ENCODE measurements at regions not wholly inside any gene's neighbourhood (a gene's known extent, or its start where the extent isn't known, plus 50 kb on each side); places are given as distances from the start of the nearest gene placed in this dataset.
A peak's percentile ranks its signal among the peaks of the same experiment; 100 is the strongest.

GRCh38 chr14:71693381-71693780 is 238.8 kb upstream of the RGS6 start:
- no peak for DNase-seq

DNA sequence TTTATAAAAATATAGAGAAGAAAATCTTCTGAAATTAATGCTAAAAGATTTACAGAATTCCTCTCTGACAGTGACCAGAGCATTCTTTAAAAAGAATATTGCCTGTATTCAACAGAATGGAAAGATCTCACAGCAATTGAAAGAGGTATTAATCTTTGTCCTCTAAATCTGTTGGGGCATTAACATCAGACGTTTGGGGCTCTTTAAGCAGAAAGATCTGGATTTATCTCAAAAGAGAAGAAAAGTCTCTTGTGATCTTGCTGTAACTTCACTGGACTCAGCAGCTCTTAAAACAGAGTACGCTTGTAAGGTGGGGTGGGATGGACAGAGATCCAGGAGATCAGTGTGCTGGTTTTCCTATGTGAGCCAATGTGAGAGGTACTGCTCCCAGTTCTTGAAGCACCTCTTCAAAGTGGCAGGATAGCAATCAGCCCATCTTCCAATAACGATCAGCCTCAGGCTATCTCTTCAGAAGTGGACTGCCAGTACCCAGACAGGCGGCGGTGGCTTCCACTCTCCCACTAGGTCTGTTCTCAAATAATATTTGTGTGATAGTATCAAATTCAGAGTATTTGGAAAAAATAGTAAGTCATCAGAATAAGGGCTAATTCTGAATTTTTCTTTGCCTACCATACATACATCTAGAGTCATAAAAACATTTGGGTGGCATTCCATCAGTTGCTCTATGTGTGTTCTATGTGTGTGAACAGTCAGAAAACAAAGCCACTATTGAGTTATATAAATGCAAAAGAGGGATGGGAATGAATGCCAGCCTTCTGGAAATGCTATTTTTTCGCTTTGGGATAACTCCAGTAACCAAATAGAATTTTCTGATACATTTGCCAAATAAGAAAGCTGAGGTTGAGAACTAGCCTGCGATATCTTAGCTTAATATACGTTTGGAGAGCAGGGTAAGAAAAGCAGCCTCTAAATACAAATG is 237.4 kb upstream of the RGS6 start:
- no peak for DNase-seq

- DNase-seq, result no peak
Observed at GRCh38 chr14:71695611-71696350, 236.4 kb upstream of the RGS6 start.

DNA sequence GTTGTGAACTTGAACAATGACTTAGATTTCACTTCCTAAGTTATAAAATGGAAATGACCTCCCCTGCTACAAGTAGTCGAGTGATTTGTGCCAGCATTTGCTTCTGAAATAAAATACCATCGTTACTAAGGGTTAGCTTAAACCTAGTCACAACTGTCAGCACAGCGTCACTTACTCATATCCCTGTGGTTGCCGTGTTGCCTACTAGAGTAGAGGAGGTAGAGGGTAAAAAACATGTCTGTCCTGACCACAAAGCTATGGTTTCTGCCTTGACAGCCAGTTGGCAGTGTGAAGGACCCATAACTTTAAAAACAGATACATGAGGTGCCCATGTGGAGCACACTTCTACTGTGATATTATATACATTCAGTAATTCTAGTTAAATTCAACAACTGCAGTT is 234.2 kb upstream of the RGS6 start:
- DNase-seq, result no peak

DNA sequence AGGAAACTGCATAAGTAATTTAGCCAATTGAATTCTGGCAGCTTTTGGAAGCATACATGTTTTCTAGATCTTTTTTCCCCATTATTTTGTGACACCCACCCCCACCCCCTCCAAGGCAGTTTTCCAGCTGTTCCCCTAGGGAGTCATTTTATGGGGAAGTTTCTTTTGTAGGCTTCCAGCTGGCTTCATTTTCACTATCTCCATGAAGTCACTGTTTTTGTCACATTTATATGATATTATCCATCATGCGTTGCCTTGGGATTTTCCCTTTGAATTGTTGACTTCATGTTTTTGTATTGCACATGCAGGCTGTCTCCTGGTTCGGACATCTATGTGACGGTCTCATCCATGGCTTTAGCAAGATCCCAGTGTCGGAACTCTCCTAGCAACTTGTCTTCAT is 233.6 kb upstream of the RGS6 start:
- DNase-seq, result no peak

- no peak for DNase-seq
Observed at GRCh38 chr14:71701990-71702389, 230.2 kb upstream of the RGS6 start.

- no peak for DNase-seq
Observed at GRCh38 chr14:71702786-71703185, 229.4 kb upstream of the RGS6 start.

DNA sequence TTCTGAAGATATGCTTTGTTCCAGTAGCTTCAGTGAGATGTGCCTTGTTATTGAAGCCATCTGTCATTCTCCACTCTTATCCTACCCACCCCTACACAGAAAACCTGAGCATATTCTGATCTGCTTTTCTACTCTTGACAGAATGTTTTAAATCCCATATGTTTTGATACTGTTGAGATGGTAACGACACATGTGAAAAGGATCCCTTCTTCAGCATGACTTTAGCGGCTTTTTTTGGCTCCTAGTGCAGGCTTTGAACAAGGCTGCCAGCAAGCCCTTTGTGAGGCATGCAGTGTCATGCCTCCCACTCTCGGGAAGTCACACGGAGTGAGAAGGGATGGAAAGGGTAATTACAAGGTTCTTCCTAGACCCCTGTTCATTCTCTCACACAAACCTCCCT is 228.8 kb upstream of the RGS6 start:
- DNase-seq, result peak; percentile 47

DNA sequence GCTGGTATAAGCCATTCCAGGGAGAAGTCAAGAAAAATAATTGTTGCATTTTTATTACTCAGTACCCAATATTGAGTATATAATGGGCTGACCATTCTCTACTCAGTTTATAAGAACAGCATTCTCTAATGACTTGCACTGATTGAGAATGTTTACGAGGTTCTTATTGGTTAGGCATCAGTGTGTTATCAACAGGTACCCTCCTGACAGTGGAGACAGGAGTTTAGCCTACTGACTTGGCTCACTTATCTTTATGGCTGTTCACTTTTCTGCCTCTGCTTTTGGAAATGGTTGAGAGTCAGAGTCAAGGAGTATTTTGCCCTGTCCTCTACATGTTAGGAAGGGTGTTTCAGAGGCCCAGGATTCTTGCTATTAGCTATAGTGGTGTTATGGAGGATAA is 228.0 kb upstream of the RGS6 start:
- DNase-seq, result no peak

- DNase-seq, result no peak
Observed at GRCh38 chr14:71705460-71705859, 226.8 kb upstream of the RGS6 start.

- DNase-seq, result no peak
Observed at GRCh38 chr14:71709076-71709475, 223.2 kb upstream of the RGS6 start.

DNA sequence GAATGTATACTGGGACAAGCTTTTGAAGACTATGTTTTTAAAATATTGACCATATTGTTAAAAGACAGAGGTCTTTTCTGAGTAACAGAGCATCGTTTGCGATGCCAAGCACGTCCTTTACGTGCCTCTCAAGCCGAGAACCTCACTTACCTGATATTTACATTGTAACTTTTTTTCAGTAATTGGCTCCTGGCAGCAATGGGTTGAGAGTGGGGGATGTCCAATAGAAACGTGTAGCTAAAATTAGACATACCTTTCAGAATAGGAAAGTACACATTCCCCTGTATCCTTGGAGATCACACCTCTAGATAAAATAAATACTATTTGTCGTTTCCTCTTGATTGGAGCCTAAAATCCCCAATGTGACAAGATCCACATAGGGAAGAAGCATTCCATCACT is 222.2 kb upstream of the RGS6 start:
- no peak for DNase-seq

- no peak for DNase-seq
Observed at GRCh38 chr14:71711125-71711524, 221.1 kb upstream of the RGS6 start.

- DNase-seq, result no peak
Observed at GRCh38 chr14:71711619-71712018, 220.6 kb upstream of the RGS6 start.

- DNase-seq, result no peak
Observed at GRCh38 chr14:71712478-71712877, 219.8 kb upstream of the RGS6 start.

- DNase-seq, result no peak
Observed at GRCh38 chr14:71713016-71713415, 219.2 kb upstream of the RGS6 start.

GRCh38 chr14:71713451-71713850 is 218.8 kb upstream of the RGS6 start:
- no peak for DNase-seq

GRCh38 chr14:71714225-71714624 is 218.0 kb upstream of the RGS6 start:
- no peak for DNase-seq

GRCh38 chr14:71716041-71716772 is 216.0 kb upstream of the RGS6 start:
- no peak for DNase-seq

DNA sequence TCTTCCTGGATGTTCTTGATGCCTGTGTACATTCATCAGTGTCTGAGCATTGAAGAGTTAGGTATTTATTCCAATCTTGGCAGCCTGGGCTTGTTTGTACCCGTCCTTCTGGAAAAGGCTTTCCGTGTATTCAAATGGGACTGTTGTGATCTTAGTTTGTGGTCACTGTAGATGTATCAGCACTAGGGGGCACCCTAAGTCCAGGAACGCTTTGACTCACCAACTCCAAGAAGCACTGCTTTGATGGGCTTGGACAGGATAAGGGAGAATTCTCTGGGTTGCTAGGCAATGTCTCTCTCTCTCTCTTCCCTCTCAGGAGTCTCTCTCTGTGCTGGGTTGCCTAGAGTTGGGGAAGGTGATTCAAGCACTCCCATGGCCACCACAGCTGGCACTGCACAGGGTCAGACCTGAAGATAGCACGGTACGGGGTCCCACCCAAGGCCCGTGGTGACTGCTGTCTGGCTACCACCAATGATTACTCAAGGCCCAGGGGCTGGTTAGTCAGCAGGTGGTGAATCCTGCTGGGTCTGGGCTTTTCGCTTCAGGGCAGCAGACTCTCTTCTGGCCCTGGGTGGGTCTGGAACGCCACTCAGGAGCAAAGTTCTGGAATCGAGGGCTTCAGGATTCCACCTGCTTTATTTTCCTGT is 211.1 kb upstream of the RGS6 start:
- DNase-seq, result no peak

- no peak for DNase-seq
Observed at GRCh38 chr14:71721791-71722190, 210.4 kb upstream of the RGS6 start.

- no peak for DNase-seq
Observed at GRCh38 chr14:71722885-71723284, 209.3 kb upstream of the RGS6 start.

Measured in DMS79 treated with DMSO at 0.1 percent for 48 hours (cell line).